ENCODE measurements at regions not wholly inside any gene's neighbourhood (a gene's known extent, or its start where the extent isn't known, plus 50 kb on each side); places are given as distances from the start of the nearest gene placed in this dataset.

- no peaks in the 10 kb centered on the region for H3K79me2 ChIP-seq (ENCODE audit: insufficient read depth, low read length)
- ChIA-PET CTCF (no interaction called here), RAD21 (ENCODE audit: low non-redundant PET in 1 of 2, low total read pairs in 2 of 2, uncharacterized antibody in 2 of 2, unreplicated experiment in 2 of 2) (no interaction called here), POLR2A (interaction anchor here (0.5 kb wide), 1 partner anchor 24 kb away, joined by 4 read pairs; no protein-coding TSS in a partner anchor)
- no TSS peak for BruUV-seq (replicated peaks)
- H2AFZ ChIP-seq (ENCODE audit: low read depth, low read length, poor library complexity, severe bottlenecking), result peak overlapping the region; percentile 17
- no peak overlapping the region for H3K9ac ChIP-seq (ENCODE audit: low read length)
- H3K4me2 ChIP-seq (ENCODE audit: low read length), result peak overlapping the region; percentile 35; the same call in 1 of the 2 replicates
- no peak overlapping the region for H3K4me3 ChIP-seq (replicated peaks in 1 of 2; ENCODE audit: low read depth in 1 of 2, low read length in 2 of 2)
- H3K27ac ChIP-seq (ENCODE audit: low read depth, low read length), result no peak overlapping the region
- TF ChIP-seq SP1 (IDR thresholded peaks at IDR 0.05; ENCODE audit: low read depth) (0 out of 2 replicates have a peak, but pooled peaks have one; percentile 17), POLR2A (IDR thresholded peaks at IDR 0.05; ENCODE audit: borderline replicate concordance, extremely low read depth, insufficient read depth, insufficient read length) (no peak)
- DNase-seq (ENCODE audit: low read depth, low spot score) (no peak), ATAC-seq (peak; percentile 67; the same call in 1 of the 2 replicates)
- H3K36me3 ChIP-seq (ENCODE audit: control insufficient read depth in 1 of 2, insufficient read depth in 2 of 2, low read length in 2 of 2), result no peaks in the 10 kb centered on the region
- H3K9me2 ChIP-seq (ENCODE audit: insufficient read depth), result no peaks in the 10 kb centered on the region
- intact Hi-C loops (cut with micrococcal nuclease), result no loop called here
- no peaks in the 10 kb centered on the region for H3K9me3 ChIP-seq (ENCODE audit: control insufficient read depth in 1 of 2, insufficient read depth in 1 of 2, low read depth in 1 of 2, low read length in 2 of 2)
- no peaks in the 10 kb centered on the region for H3K27me3 ChIP-seq (ENCODE audit: insufficient read depth, low read length)
- peaks cover 7 to 10% of the 10 kb centered on the region in 2 experiments for H3K4me1 ChIP-seq (ENCODE audit: control insufficient read depth in 1 of 2, insufficient read depth in 2 of 2, low read length in 2 of 2)
- no peaks in the 10 kb centered on the region for H4K20me1 ChIP-seq (ENCODE audit: insufficient read depth)
Observed at GRCh38 chr7:131197920-131198615, 129.6 kb upstream of the MKLN1 start.

- no TSS peak for BruUV-seq (replicated peaks)
- Histone ChIP-seq H3K4me2 (ENCODE audit: low read length) (no peak overlapping the region), H3K4me1 (ENCODE audit: control insufficient read depth in 1 of 2, insufficient read depth in 2 of 2, low read length in 2 of 2) (peaks cover 6 to 7% of the 10 kb centered on the region in 2 experiments), H3K9ac (ENCODE audit: low read length) (no peak overlapping the region), H2AFZ (ENCODE audit: low read depth, low read length, poor library complexity, severe bottlenecking) (no peak overlapping the region), H3K4me3 (replicated peaks in 1 of 2; ENCODE audit: low read depth in 1 of 2, low read length in 2 of 2) (no peak overlapping the region), H3K79me2 (ENCODE audit: insufficient read depth, low read length) (no peaks in the 10 kb centered on the region), H3K9me2 (ENCODE audit: insufficient read depth) (no peaks in the 10 kb centered on the region), H3K27me3 (ENCODE audit: insufficient read depth, low read length) (no peaks in the 10 kb centered on the region), H3K36me3 (ENCODE audit: control insufficient read depth in 1 of 2, insufficient read depth in 2 of 2, low read length in 2 of 2) (no peaks in the 10 kb centered on the region), H3K9me3 (ENCODE audit: control insufficient read depth in 1 of 2, insufficient read depth in 1 of 2, low read depth in 1 of 2, low read length in 2 of 2) (no peaks in the 10 kb centered on the region), H4K20me1 (ENCODE audit: insufficient read depth) (no peaks in the 10 kb centered on the region), H3K27ac (ENCODE audit: low read depth, low read length) (no peak overlapping the region)
- ChIA-PET POLR2A (no interaction called here), CTCF (no interaction called here), RAD21 (ENCODE audit: low non-redundant PET in 1 of 2, low total read pairs in 2 of 2, uncharacterized antibody in 2 of 2, unreplicated experiment in 2 of 2) (no interaction called here)
- intact Hi-C loops (cut with micrococcal nuclease), result no loop called here
- TF ChIP-seq YY1 (IDR thresholded peaks at IDR 0.05; ENCODE audit: extremely low read depth, insufficient replicate concordance, low read depth, low read length) (no peak), SIN3A (IDR thresholded peaks at IDR 0.05; ENCODE audit: low read depth) (no peak), CEBPB (IDR thresholded peaks at IDR 0.05; ENCODE audit: low read depth) (no peak), POLR2AphosphoS5 (IDR thresholded peaks at IDR 0.05; ENCODE audit: low read depth, low read length) (no peak), ZNF274 (IDR thresholded peaks at IDR 0.05; ENCODE audit: low read depth, low read length) (no peak), EGR1 (IDR thresholded peaks at IDR 0.05; ENCODE audit: low read depth) (no peak), SP1 (IDR thresholded peaks at IDR 0.05; ENCODE audit: low read depth) (no peak), RAD21 (IDR thresholded peaks at IDR 0.05; ENCODE audit: low read depth) (no peak), ZFX (IDR thresholded peaks at IDR 0.05) (no peak), SRF (IDR thresholded peaks at IDR 0.05; ENCODE audit: low read depth) (no peak), FOSL1 (IDR thresholded peaks at IDR 0.05; ENCODE audit: low read depth) (no peak), MAX (IDR thresholded peaks at IDR 0.05) (no peak), JUND (IDR thresholded peaks at IDR 0.05) (no peak), CTCF (IDR thresholded peaks at IDR 0.05 in 2 of 3, conservative IDR thresholded peaks at IDR 0.05 in 1 of 3; ENCODE audit: borderline replicate concordance in 1 of 3, insufficient read depth in 1 of 3, low read depth in 2 of 3, low read length in 2 of 3) (no peak)
- no peak for ATAC-seq
- no peak for DNase-seq (ENCODE audit: low read depth, low spot score)
Observed at GRCh38 chr7:131202451-131202850, 125.2 kb upstream of the MKLN1 start.
